Activated T-cell treated with anti-CD3 and anti-CD28 coated beads for 4 hours (primary cell): ENCODE measurements at regions not wholly inside any gene's neighbourhood (a gene's known extent, or its start where the extent isn't known, plus 50 kb on each side); places are given as distances from the start of the nearest gene placed in this dataset.

ENCODE experiments used
- DNase-seq: peaks from one replicate; pipeline ENCODE4 v3.0.0-alpha.2; 2020

GRCh38 chr1:116851846-116852245, 57.9 kb upstream of the PTGFRN start:
- DNase-seq: no peak

DNA sequence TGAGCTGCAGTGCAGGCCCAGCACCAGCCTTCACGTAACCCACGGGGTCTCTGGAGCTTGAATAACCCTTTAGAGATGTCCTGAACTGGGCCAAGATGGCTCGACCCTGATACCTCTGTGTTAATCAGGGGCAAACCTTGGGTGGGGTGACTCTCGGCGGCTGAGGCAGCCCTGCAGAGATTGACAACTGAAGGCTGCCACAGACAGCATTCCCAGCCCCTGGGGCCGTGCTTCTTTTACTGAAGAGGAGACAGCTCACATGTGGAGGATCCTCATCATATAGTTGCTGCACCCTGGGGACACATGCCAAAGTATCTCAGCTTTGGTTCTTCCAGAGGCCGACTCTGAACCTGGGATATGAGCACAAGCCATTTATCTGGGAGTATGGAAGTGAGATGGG, 57.3 kb upstream of the PTGFRN start:
- DNase-seq: no peak

DNA sequence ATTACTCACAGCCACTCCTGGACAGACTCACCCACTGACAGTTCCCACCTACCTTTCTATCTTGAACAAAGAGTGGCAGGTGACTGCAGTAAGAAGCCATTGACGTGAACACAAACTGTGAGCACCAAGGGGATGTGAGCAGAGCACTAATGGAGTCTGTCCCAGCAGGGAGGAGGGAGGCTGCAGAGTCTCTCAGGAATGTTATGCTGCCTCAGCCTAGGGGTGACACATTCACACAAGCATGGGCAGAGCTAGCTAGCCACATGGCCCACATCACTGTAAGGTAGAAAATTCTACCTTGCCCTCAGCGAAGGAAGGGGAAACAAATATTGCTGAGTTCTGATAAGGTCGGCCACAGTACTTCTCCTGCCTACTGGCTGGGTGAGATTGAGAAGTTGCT, 56.8 kb upstream of the PTGFRN start:
- no peak for DNase-seq

- DNase-seq: no peak
Observed at GRCh38 chr1:116853680-116854402, 55.9 kb upstream of the PTGFRN start.

GRCh38 chr1:116854403-116854690, 55.4 kb upstream of the PTGFRN start:
- no peak for DNase-seq

DNA sequence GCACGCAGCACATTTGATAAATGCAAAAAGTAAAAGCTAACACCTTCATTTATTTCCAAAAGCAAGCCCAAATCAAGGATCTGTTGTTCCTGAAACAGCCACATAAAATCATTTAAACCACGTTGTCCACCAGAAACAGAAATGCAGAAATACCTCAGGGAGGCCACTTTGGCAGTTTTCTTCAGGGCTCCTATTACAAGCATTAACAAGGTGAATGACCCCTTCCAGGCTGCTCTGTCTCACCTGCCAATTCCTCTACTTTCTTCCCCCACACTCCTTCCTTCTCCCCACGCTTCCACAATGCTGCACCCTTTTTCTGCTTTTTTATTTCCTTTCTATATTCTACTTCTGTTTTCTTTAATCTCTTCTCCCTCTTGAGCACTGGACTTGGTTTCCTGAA, 55.0 kb upstream of the PTGFRN start:
- no peak for DNase-seq

DNA sequence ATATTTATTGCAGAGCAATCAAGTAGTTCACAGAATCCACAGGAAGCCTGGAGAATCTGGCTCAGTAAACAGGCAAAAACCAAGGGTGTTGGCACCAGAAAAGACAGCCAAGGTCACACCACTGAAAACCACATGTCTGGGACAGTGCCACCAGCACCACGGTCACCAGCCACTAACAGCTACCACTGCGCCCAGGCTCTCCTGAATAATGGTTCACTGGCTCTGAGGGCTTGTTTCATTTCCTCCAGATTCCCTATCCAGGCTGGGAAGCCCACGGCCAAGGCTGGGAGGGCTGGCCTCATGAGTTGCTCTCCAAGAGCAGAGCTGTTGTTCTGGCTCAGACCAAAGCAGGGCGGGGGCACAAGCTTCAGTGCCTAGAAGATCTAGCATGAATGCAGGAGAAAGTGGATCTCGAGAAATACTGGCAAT, 54.5 kb upstream of the PTGFRN start:
- no peak for DNase-seq

DNA sequence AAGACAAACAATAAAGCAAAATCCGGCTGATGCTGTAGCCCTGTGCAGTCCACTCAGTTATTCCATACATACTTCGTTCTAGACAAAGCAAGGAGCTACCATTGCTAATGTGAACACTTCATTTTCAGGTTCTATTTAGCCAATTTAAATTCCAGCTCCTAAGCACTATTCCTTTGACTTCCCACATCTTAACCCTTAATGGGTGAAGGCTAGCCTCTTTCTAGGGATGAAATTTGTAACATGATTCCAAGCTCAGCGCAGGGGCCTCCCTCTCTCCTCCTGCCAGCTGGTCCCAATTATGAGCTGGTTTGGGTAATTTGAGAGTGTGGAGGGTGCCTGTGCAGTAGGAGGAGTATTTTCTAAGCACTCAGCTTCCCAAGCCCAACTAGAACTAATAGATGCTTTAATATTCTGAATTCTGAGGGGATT, 53.9 kb upstream of the PTGFRN start:
- no peak for DNase-seq

DNA sequence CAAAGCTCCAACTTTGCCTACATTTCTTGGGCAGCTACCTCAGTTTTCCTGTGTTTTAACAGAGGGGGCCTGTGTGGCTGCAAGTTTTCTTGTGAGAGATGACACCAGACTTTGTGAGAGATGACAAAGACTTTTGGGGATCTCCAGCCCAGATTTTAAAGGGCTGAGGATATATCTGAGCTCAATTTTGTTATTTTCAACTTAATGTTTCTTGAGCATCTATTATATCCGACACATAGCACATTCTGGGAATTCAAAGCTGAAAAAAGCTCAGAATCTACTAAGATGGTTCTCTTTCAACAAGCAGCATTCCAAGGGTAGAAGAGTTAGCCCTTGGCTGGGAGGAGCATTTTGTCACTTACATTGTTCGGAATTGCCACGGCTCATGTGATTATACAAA, 53.4 kb upstream of the PTGFRN start:
- DNase-seq: no peak

DNA sequence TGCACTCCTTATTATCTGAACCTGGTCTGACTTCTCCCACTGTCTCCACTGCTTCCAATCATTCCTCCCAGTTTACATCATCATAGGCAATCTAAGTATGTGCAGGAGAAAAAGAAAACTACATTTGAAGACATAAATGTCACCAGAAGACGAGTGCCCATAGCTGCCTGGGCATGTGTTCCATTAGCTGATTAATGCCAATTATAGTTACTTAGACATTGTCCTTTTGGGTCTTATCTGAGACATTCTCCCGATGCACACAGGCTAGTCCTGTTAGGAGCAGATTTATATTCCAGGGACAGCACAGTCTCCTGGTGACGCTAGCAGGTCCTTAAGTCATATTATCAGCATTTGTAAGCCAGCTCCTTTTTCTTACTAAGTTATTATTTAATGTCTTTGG, 52.6 kb upstream of the PTGFRN start:
- DNase-seq: no peak
